H1 (cell line): ENCODE measurements at regions not wholly inside any gene's neighbourhood (a gene's known extent, or its start where the extent isn't known, plus 50 kb on each side); places are given as distances from the start of the nearest gene placed in this dataset.

ENCODE experiments used
- CTCF ChIA-PET: fragments of 300-600 bp; sonication (Branson Sonifier 250); formaldehyde crosslinking; loops from one replicate; lab custom pipeline; 2021; ENCODE audit not compliant: partially characterized antibody; lab: Charles Lee
- POLR2A ChIA-PET: fragments of 300-600 bp; sonication (Branson Sonifier 250); formaldehyde crosslinking; loops from one replicate; lab custom pipeline; 2021; ENCODE audit warnings: inconsistent platforms; ENCODE audit not compliant: partially characterized antibody; lab: Charles Lee
- DNase-seq, 2 experiments: peaks; one replicate each; pipeline versions ENCODE4 v3.0.0 to v3.0.0-alpha.2; 2010 to 2022; ENCODE audit warnings: low spot score in 2 of 2, low read depth in 1 of 2, mixed read lengths in 1 of 2
- FAIRE-seq: peaks from 2 replicates; lab custom pipeline; 2011; peaks lifted over from hg19 to GRCh38; lab: Jason Lieb, UNC
- H2AFZ ChIP-seq: 2 replicates; pipeline ENCODE4 v1.8.1; 2012; ENCODE audit warnings: low read length, inconsistent platforms
- H2AK5ac ChIP-seq: 2 replicates; pipeline ENCODE4 v1.6.1; 2013; ENCODE audit warnings: low read depth, low read length
- H2BK120ac ChIP-seq: replicated peaks from 2 replicates; pipeline ENCODE3; 2013; ENCODE audit warnings: low read depth, low read length, inconsistent platforms
- H2BK12ac ChIP-seq: 2 replicates; pipeline ENCODE4 v1.6.1; 2013; ENCODE audit warnings: low read depth, low read length
- H2BK15ac ChIP-seq: 2 replicates; pipeline ENCODE4 v1.6.1; 2013; ENCODE audit warnings: low read length
- H2BK20ac ChIP-seq: 2 replicates; pipeline ENCODE4 v1.6.1; 2013; ENCODE audit warnings: low read length
- H2BK5ac ChIP-seq: 2 replicates; pipeline ENCODE4 v1.6.1; 2013; ENCODE audit warnings: low read depth, low read length
- H3K14ac ChIP-seq: 2 replicates; pipeline ENCODE4 v1.6.1; 2013; ENCODE audit warnings: inconsistent platforms; ENCODE audit not compliant: insufficient read length
- H3K18ac ChIP-seq: 2 replicates; pipeline ENCODE4 v1.6.1; 2013; ENCODE audit warnings: low read length; ENCODE audit errors: extremely low read depth
- H3K23ac ChIP-seq: 2 replicates; pipeline ENCODE4 v1.6.1; 2013; ENCODE audit warnings: inconsistent platforms; ENCODE audit not compliant: insufficient read length
- H3K23me2 ChIP-seq: 2 replicates; pipeline ENCODE4 v1.6.1; 2013; ENCODE audit warnings: low read depth, low read length
- H3K27ac ChIP-seq: 2 replicates; pipeline ENCODE4 v1.6.1; 2011; ENCODE audit warnings: low read depth, low read length, inconsistent platforms
- H3K27me3 ChIP-seq, 4 experiments: replicated peaks in 1 of 4; 1 replicate in 1 of 4; 2 replicates in 3 of 4; pipeline versions ENCODE4 v1.6.1 to v1.8.1; 2011 to 2013; ENCODE audit warnings: low read length in 3 of 4, mild to moderate bottlenecking in 3 of 4, inconsistent platforms in 2 of 4, mixed read lengths in 2 of 4, moderate library complexity in 1 of 4; ENCODE audit not compliant: control insufficient read depth in 3 of 4, insufficient read depth in 3 of 4; ENCODE audit errors: extremely low read depth in 1 of 4
- H3K36me3 ChIP-seq, 4 experiments: 2 replicates each; pipeline versions ENCODE4 v1.6.1 to v1.8.1; 2011 to 2013; ENCODE audit warnings: mild to moderate bottlenecking in 4 of 4, low read length in 3 of 4, moderate library complexity in 2 of 4, control low read depth in 1 of 4, inconsistent platforms in 1 of 4; ENCODE audit not compliant: insufficient read depth in 4 of 4, control insufficient read depth in 2 of 4
- H3K4ac ChIP-seq: replicated peaks from 2 replicates; pipeline ENCODE3; 2013; ENCODE audit warnings: low read length, low read depth, mixed read lengths, inconsistent platforms; ENCODE audit not compliant: insufficient read length
- H3K4me1 ChIP-seq, 4 experiments: replicated peaks in 1 of 4; 1 replicate in 1 of 4; 2 replicates in 3 of 4; pipeline versions ENCODE4 v1.6.1 to v1.8.1; 2011 to 2013; ENCODE audit warnings: low read length in 3 of 4, inconsistent platforms in 2 of 4, mixed read lengths in 1 of 4; ENCODE audit not compliant: insufficient read depth in 4 of 4, control insufficient read depth in 3 of 4
- H3K4me2 ChIP-seq, 2 experiments: 2 replicates each; pipeline versions ENCODE4 v1.6.1 to v1.8.1; 2011 to 2013; ENCODE audit warnings: low read depth in 2 of 2, low read length in 2 of 2, control low read depth in 1 of 2, inconsistent platforms in 1 of 2, mild to moderate bottlenecking in 1 of 2; ENCODE audit not compliant: insufficient read depth in 1 of 2
- H3K4me3 ChIP-seq, 4 experiments: fragments of 200-600, 300-600 bp in 1 of 4; sonication (generic), shearing (Covaris generic), sonication (Bioruptor Twin) in 1 of 4; 2 replicates each; pipeline versions ENCODE4 v1.5.1 to v1.8.1; 2011 to 2016; ENCODE audit warnings: low read length in 4 of 4, low read depth in 3 of 4, control low read depth in 2 of 4, inconsistent platforms in 2 of 4, mild to moderate bottlenecking in 2 of 4, mixed read lengths in 1 of 4, moderate library complexity in 1 of 4; ENCODE audit not compliant: insufficient read depth in 2 of 4; ENCODE audit errors: extremely low read depth in 1 of 4
- H3K56ac ChIP-seq: replicated peaks from 2 replicates; pipeline ENCODE3; 2013; ENCODE audit warnings: low read depth, mild to moderate bottlenecking, mixed read lengths, low read length, inconsistent platforms; ENCODE audit not compliant: insufficient read length
- H3K79me1 ChIP-seq: 2 replicates; pipeline ENCODE4 v1.6.1; 2013; ENCODE audit warnings: low read depth, low read length, control low read depth
- H3K79me2 ChIP-seq, 2 experiments: 2 replicates each; pipeline versions ENCODE4 v1.6.1 to v1.8.1; 2012 to 2013; ENCODE audit warnings: low read length in 2 of 2, mild to moderate bottlenecking in 2 of 2, inconsistent platforms in 1 of 2; ENCODE audit not compliant: insufficient read depth in 2 of 2, control insufficient read depth in 1 of 2
- H3K9ac ChIP-seq, 4 experiments: replicated peaks in 1 of 4; 1 replicate in 1 of 4; 2 replicates in 3 of 4; pipeline versions ENCODE4 v1.6.1 to v1.8.1; 2011 to 2013; ENCODE audit warnings: low read depth in 3 of 4, low read length in 3 of 4, control low read depth in 2 of 4, mild to moderate bottlenecking in 2 of 4, moderate library complexity in 2 of 4, inconsistent platforms in 1 of 4; ENCODE audit errors: extremely low read depth in 1 of 4
- H3K9me3 ChIP-seq, 2 experiments: 2 replicates each; pipeline versions ENCODE4 v1.6.1 to v1.8.1; 2012 to 2013; ENCODE audit warnings: mild to moderate bottlenecking in 2 of 2, moderate library complexity in 2 of 2, control low read depth in 1 of 2, inconsistent platforms in 1 of 2, low read depth in 1 of 2, low read length in 1 of 2, mixed read lengths in 1 of 2; ENCODE audit not compliant: insufficient read depth in 2 of 2
- H4K20me1 ChIP-seq, 2 experiments: replicated peaks in 1 of 2; 2 replicates each; pipeline versions ENCODE3 to v1.8.1; 2011 to 2013; ENCODE audit warnings: inconsistent platforms in 2 of 2, low read length in 2 of 2, mild to moderate bottlenecking in 1 of 2; ENCODE audit not compliant: insufficient read depth in 2 of 2, control insufficient read depth in 1 of 2
- H4K5ac ChIP-seq: 2 replicates; pipeline ENCODE4 v1.6.1; 2013; ENCODE audit warnings: low read length, low read depth, mixed read lengths, inconsistent platforms; ENCODE audit not compliant: insufficient read length
- H4K8ac ChIP-seq: 2 replicates; pipeline ENCODE4 v1.8.0; 2013; ENCODE audit warnings: mild to moderate bottlenecking, moderate library complexity, low read length, inconsistent platforms; ENCODE audit not compliant: insufficient read depth; ENCODE audit errors: extremely low read depth
- H4K91ac ChIP-seq: replicated peaks from 2 replicates; pipeline ENCODE3; 2013; ENCODE audit warnings: low read length, mixed read lengths, inconsistent platforms; ENCODE audit not compliant: insufficient read length
- RAD21 ChIP-seq, 2 experiments: IDR thresholded peaks in 1 of 2; conservative IDR thresholded peaks in 1 of 2; 2 replicates each; pipeline ENCODE4 v1.6.1; 2011; ENCODE audit warnings: low read depth in 2 of 2, low read length in 2 of 2, improper control_type of control experiment in 1 of 2, inconsistent platforms in 1 of 2, mild to moderate bottlenecking in 1 of 2, moderate library complexity in 1 of 2
- SIRT6 ChIP-seq: IDR thresholded peaks from one replicate; pipeline ENCODE4 v1.7.1; 2012; ENCODE audit warnings: low read length, inconsistent platforms
- SIX5 ChIP-seq: IDR thresholded peaks from 2 replicates; pipeline ENCODE4 v1.6.1; 2011; ENCODE audit warnings: mild to moderate bottlenecking, low read depth, low read length
- WGBS, 2 experiments: shearing (Covaris generic) in 1 of 2; methylation state at CpG; one replicate each; pipeline versions ENCODE4 v1.1.6 to v1.1.7; 2013 to 2015; ENCODE audit warnings: low lambda C conversion rate in 2 of 2, mixed read lengths in 2 of 2, inconsistent platforms in 1 of 2, low coverage in 1 of 2, missing lambda C conversion rate in 1 of 2; ENCODE audit not compliant: insufficient replicate concordance in 2 of 2, insufficient coverage in 1 of 2, insufficient read length in 1 of 2; ENCODE audit errors: extremely low coverage in 1 of 2, missing lambda C conversion rate in 1 of 2; 5-methylcytosine and 5-hydroxymethylcytosine counted together
- TF ChIP-seq, protein P1 (sequence below): IDR thresholded peaks from 2 replicates; pipeline ENCODE4 v1.6.1; 2011; ENCODE audit warnings: low read length, improper control_type of control experiment
- TF ChIP-seq, protein P2 (sequence below): IDR thresholded peaks from 2 replicates; pipeline ENCODE4 v1.6.1; 2012; ENCODE audit warnings: inconsistent platforms

DNA sequence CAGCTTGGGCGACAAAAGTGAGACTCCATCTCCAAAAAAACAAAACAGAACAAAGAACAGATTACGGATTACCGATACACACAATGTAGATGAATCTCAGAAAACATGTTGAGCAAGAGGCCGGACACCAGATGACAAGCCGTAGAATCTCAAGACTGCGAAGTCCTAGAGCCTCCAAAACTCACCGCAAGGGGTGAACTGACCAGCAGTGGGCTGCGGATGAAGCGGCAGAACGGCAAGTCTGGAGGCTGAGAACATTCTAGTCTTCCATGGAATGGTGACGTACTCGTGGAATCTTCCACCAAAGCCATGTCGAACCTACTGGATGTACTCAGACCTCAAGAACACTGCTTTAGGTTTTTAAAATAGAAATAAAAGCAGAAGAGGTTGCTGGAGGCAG lies 198.8 kb downstream of the NDUFA10 start:
- Histone ChIP-seq H2BK20ac (no peak overlapping the region), H2BK5ac (no peak overlapping the region), H3K4me2 (no peak overlapping the region), H3K4ac (no peak overlapping the region), H3K27me3 (no peaks in the 10 kb centered on the region; a peak in 1 of 7 replicates), H4K5ac (no peak overlapping the region), H4K20me1 (no peaks in the 10 kb centered on the region), H3K79me2 (no peaks in the 10 kb centered on the region), H3K14ac (no peak overlapping the region), H2BK15ac (no peak overlapping the region), H3K79me1 (no peaks in the 10 kb centered on the region), H3K23ac (no peak overlapping the region), H3K18ac (no peak overlapping the region), H3K27ac (no peak overlapping the region), H4K91ac (no peak overlapping the region), H2BK120ac (no peak overlapping the region), H3K36me3 (no peaks in the 10 kb centered on the region), H2BK12ac (no peak overlapping the region), H3K56ac (no peak overlapping the region), H3K4me1 (peaks cover 0 to 8% (median 3%) of the 10 kb centered on the region in 4 experiments; a peak in 6 of 7 replicates), H2AFZ (no peak overlapping the region), H3K9me3 (no peaks in the 10 kb centered on the region), H3K4me3 (no peak overlapping the region), H3K23me2 (no peaks in the 10 kb centered on the region), H4K8ac (no peak overlapping the region; the same call in 1 of the 2 replicates), H2AK5ac (no peak overlapping the region), H3K9ac (no peak overlapping the region)
- FAIRE-seq (no peak), DNase-seq (no peak)
- WGBS, 2 experiments: 97% methylated on average over 13 of the region's 13 CpGs; no CpG with 5 or more reads in 1 of the 2 experiments
- ChIA-PET CTCF (no interaction called here), POLR2A (no interaction called here)
- no peak for TF ChIP-seq SIX5
- TF ChIP-seq, protein P1, sequence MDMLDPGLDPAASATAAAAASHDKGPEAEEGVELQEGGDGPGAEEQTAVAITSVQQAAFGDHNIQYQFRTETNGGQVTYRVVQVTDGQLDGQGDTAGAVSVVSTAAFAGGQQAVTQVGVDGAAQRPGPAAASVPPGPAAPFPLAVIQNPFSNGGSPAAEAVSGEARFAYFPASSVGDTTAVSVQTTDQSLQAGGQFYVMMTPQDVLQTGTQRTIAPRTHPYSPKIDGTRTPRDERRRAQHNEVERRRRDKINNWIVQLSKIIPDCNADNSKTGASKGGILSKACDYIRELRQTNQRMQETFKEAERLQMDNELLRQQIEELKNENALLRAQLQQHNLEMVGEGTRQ: no peak
- no peak for TF ChIP-seq SIRT6
- no peak for TF ChIP-seq RAD21 (IDR thresholded peaks at IDR 0.05 in 1 of 2, conservative IDR thresholded peaks at IDR 0.05 in 1 of 2; ENCODE audit: low read depth in 2 of 2, low read length in 2 of 2)
- TF ChIP-seq, protein P2, sequence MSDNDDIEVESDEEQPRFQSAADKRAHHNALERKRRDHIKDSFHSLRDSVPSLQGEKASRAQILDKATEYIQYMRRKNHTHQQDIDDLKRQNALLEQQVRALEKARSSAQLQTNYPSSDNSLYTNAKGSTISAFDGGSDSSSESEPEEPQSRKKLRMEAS: no peak
